Thoracic aorta (tissue), 2 donors: ENCODE measurements at regions not wholly inside any gene's neighbourhood (a gene's known extent, or its start where the extent isn't known, plus 50 kb on each side); places are given as distances from the start of the nearest gene placed in this dataset.

ENCODE experiments used
- ATAC-seq: fragments of 150-250 bp; one replicate; pipeline ENCODE4 v1.8.0; 2017; ENCODE audit warnings: low read depth; ENCODE audit not compliant: insufficient number of reproducible peaks, low FRiP score
- DNase-seq: peaks from one replicate; pipeline ENCODE4 v3.0.0-alpha.2; 2020; ENCODE audit warnings: low spot score
- H3K27ac ChIP-seq, 2 donors: fragments of 200-600 bp; sonication (generic); 1 replicate in 1 of 2; 2 replicates in 1 of 2; pipeline ENCODE4 v1.5.1; 2016; ENCODE audit warnings: mild to moderate bottlenecking in 2 of 2, moderate library complexity in 2 of 2
- H3K27me3 ChIP-seq: fragments of 200-600 bp; sonication (generic); replicated peaks from 2 replicates; pipeline ENCODE4 v1.6.0; 2016; ENCODE audit warnings: mild to moderate bottlenecking; ENCODE audit not compliant: insufficient read depth
- H3K36me3 ChIP-seq: fragments of 200-600 bp; sonication (generic); one replicate; pipeline ENCODE4 v1.5.1; 2016
- H3K4me1 ChIP-seq, 2 donors: fragments of 200-600 bp; sonication (generic); 1 replicate in 1 of 2; 2 replicates in 1 of 2; pipeline versions ENCODE4 v1.5.1 to v1.6.0; 2016; ENCODE audit warnings: low read depth in 2 of 2, mild to moderate bottlenecking in 1 of 2; ENCODE audit not compliant: control insufficient read depth in 1 of 2
- H3K4me3 ChIP-seq: fragments of 200-600 bp; sonication (generic); 2 replicates; pipeline ENCODE4 v1.5.1; 2016; ENCODE audit warnings: mild to moderate bottlenecking
- H3K9me3 ChIP-seq: fragments of 200-600 bp; sonication (generic); 2 replicates; pipeline ENCODE4 v1.5.1; 2016
- TF ChIP-seq, protein P1 (sequence below): fragments of 200-600 bp; sonication (generic); IDR thresholded peaks from one replicate; pipeline ENCODE4 v1.5.1; 2019; ENCODE audit warnings: antibody characterized with exemption

DNA sequence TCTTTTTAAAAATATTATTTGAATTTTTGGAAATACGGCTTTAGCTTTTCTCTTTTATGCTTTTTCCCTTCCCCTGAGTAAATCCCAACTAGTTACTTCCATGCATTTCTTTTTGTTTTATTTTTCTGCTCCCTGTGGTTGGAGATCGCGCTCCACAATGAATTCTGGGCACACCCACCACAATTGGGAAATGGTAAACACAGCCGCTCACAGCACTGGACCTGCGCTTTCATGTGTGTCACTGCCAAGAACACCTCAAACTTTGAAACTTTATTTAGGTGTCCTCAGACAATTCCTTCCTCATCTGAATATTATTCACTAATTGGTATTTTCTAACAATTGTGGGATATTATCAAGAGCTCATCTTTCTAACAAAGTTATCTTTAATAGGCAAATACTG lies 82.8 kb upstream of the TMEM18 start:
- Histone ChIP-seq H3K4me3 (no peak overlapping the region), H3K27me3 (no peaks in the 10 kb centered on the region), H3K36me3 (no peaks in the 10 kb centered on the region), H3K9me3 (no peaks in the 10 kb centered on the region), H3K27ac (no peak overlapping the region), H3K4me1 (no peaks in the 10 kb centered on the region)
- TF ChIP-seq, protein P1, sequence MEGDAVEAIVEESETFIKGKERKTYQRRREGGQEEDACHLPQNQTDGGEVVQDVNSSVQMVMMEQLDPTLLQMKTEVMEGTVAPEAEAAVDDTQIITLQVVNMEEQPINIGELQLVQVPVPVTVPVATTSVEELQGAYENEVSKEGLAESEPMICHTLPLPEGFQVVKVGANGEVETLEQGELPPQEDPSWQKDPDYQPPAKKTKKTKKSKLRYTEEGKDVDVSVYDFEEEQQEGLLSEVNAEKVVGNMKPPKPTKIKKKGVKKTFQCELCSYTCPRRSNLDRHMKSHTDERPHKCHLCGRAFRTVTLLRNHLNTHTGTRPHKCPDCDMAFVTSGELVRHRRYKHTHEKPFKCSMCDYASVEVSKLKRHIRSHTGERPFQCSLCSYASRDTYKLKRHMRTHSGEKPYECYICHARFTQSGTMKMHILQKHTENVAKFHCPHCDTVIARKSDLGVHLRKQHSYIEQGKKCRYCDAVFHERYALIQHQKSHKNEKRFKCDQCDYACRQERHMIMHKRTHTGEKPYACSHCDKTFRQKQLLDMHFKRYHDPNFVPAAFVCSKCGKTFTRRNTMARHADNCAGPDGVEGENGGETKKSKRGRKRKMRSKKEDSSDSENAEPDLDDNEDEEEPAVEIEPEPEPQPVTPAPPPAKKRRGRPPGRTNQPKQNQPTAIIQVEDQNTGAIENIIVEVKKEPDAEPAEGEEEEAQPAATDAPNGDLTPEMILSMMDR: no peak
- no peak for ATAC-seq
- no peak for DNase-seq

DNA sequence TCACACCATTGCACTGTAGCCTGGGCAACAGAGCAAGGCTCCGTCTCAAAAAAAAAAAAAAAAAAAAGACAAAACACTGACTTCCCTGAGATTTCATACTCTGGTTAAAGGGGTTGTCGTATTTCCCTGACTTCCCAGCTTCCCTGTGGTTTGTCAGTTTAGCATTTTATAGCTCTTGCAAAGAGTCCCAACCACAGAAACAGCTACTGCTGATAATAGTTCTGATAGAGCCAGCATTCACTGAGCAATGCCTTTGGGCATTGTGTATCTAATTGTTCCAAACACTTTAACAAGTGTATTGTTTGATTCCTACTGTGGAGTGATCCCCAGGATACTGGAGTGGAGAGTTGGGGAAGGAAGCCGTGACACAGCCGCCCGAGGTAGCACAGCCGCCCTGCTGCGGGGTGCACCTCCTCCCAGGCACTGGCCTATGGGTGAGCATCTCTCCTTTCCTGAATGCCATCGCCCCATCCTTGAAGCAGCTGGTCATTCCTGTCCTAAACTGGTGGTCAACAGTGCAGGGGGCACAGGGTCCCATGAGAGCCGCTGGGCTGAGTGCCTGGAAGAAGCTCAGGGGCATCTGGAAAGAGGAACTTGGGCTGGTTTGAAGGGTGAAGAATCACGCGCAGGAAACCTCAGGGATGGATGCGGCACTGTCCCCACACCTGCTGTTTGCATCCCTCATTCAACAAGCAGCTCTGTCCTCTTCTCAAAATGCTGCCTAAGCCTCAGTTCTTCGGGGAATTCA lies 81.0 kb upstream of the TMEM18 start:
- H3K27ac ChIP-seq: no peak overlapping the region
- H3K36me3 ChIP-seq: no peaks in the 10 kb centered on the region
- H3K9me3 ChIP-seq: no peaks in the 10 kb centered on the region
- TF ChIP-seq, protein P1: no peak
- H3K27me3 ChIP-seq: no peaks in the 10 kb centered on the region
- ATAC-seq (no peak), DNase-seq (no peak)
- H3K4me1 ChIP-seq: no peaks in the 10 kb centered on the region
- H3K4me3 ChIP-seq: no peak overlapping the region

DNA sequence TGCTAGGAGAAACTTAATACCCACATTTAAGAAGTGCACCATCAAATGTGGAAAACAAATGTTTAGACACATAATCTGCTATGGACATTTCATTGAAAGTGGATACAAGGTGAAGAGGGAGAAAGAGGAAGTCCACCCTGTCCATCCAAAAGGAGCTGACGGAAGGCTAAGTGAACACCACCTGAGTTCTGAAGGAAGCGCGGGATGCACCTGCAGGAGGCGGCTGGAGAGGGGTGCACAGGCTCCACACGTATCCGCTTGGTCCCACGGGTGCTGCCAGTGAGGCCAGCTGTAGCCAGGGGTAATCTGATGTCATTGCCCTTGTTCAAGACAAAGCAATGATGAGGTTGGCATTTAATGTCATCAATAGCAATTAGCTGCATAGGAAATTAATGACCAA lies 75.9 kb upstream of the TMEM18 start:
- H3K4me3 ChIP-seq: no peak overlapping the region
- no peaks in the 10 kb centered on the region for H3K27me3 ChIP-seq
- no peak for DNase-seq
- H3K36me3 ChIP-seq: no peaks in the 10 kb centered on the region
- no peaks in the 10 kb centered on the region for H3K9me3 ChIP-seq
- no peak overlapping the region for H3K27ac ChIP-seq
- TF ChIP-seq, protein P1: no peak
- no peaks in the 10 kb centered on the region for H3K4me1 ChIP-seq
- ATAC-seq: no peak

DNA sequence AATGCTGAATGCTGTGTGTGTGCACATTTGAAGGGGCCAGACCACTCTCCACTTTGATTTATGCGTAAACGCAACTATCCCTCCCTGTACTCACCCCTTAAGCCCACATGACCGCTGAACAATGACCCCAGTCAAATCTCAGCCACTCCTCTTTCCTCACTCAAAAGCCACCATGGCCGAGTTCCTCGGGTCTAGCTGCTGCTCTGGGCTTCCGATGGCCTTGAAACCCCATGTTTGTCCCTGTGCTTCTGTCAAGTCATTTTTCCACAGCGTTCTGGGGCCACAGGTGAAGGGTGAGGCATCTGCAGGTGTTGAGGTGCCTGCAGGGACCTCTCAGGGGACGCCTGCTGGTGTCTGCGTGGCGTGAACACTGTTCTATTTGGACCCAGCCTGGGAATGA lies 74.3 kb upstream of the TMEM18 start:
- DNase-seq (no peak), ATAC-seq (no peak)
- Histone ChIP-seq H3K27me3 (no peaks in the 10 kb centered on the region), H3K4me3 (no peak overlapping the region), H3K27ac (no peak overlapping the region), H3K36me3 (no peaks in the 10 kb centered on the region), H3K4me1 (no peaks in the 10 kb centered on the region), H3K9me3 (no peaks in the 10 kb centered on the region)
- TF ChIP-seq, protein P1: no peak

DNA sequence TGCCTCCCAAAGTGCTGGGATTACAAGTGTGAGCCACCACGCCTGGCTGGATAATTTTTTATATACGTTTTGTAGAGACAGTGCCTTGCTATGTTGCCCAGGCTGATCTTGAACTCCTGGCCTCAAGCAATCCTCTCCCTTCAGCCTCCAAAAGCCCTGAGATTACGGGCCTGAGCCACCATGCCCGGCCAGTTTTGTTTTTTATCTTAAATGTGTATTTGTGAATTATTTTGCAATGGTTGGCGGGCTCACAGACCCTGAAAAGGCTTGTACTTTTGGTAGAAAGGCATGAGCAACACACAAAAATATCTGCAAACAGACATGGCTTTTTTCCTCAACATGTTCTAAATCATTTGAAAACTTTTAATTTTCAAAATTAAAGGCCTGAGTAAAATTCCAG lies 73.4 kb upstream of the TMEM18 start:
- ATAC-seq: no peak
- TF ChIP-seq, protein P1: no peak

More for the DNA sequence above, 73.4 kb upstream of the TMEM18 start:
- Histone ChIP-seq H3K27me3 (no peaks in the 10 kb centered on the region), H3K9me3 (no peaks in the 10 kb centered on the region), H3K36me3 (no peaks in the 10 kb centered on the region), H3K4me1 (no peaks in the 10 kb centered on the region), H3K27ac (no peak overlapping the region), H3K4me3 (no peak overlapping the region)
- DNase-seq: no peak
